Bronchial epithelial cell (primary cell): ENCODE measurements at regions not wholly inside any gene's neighbourhood (a gene's known extent, or its start where the extent isn't known, plus 50 kb on each side); places are given as distances from the start of the nearest gene placed in this dataset.
"Not testable (repeated sequence)": the region's sequence is repeated elsewhere in the genome, so short reads cannot be mapped to it uniquely, and the experiment has no call there.

Source experiments
- DNase-seq: peaks from one replicate; pipeline ENCODE4 v3.0.0-alpha.2; 2010; ENCODE audit warnings: low read depth
- FAIRE-seq: peaks from 2 replicates; lab custom pipeline; 2011; peaks lifted over from hg19 to GRCh38; lab: Jason Lieb, UNC
- H3K27me3 ChIP-seq: 2 replicates; pipeline ENCODE4 v1.5.1; 2011; ENCODE audit warnings: low read length; ENCODE audit not compliant: control insufficient read depth, insufficient read depth
- H3K36me3 ChIP-seq: 2 replicates; pipeline ENCODE4 v1.5.1; 2011; ENCODE audit warnings: low read length; ENCODE audit not compliant: control insufficient read depth, insufficient read depth
- H3K4me3 ChIP-seq: 2 replicates; pipeline ENCODE4 v1.5.1; 2011; ENCODE audit warnings: mild to moderate bottlenecking, low read depth, low read length, control low read depth
- CTCF ChIP-seq: IDR thresholded peaks from 2 replicates; pipeline ENCODE4 v1.5.1; 2011; ENCODE audit warnings: mild to moderate bottlenecking, moderate library complexity, low read length, control low read depth, inconsistent platforms; ENCODE audit not compliant: insufficient read depth, severe bottlenecking

- no peak for TF ChIP-seq CTCF
- FAIRE-seq = no peak
- H3K4me3 ChIP-seq = no peak overlapping the region
- no peak for DNase-seq
- H3K27me3 ChIP-seq = no peaks in the 10 kb centered on the region
- H3K36me3 ChIP-seq = no peaks in the 10 kb centered on the region
These were observed 232.8 kb downstream of the GJA1 start for GRCh38 chr6:121668259-121668658.

GRCh38 chr6:121670511-121670910 lies 235.1 kb downstream of the GJA1 start:
- Histone ChIP-seq H3K4me3 (no peak overlapping the region), H3K36me3 (no peaks in the 10 kb centered on the region), H3K27me3 (no peaks in the 10 kb centered on the region)
- FAIRE-seq = no peak
- DNase-seq = peak; percentile 15
- TF ChIP-seq CTCF = no peak

- H3K36me3 ChIP-seq = no peaks in the 10 kb centered on the region
- no peak for FAIRE-seq
- no peak for DNase-seq
- no peak overlapping the region for H3K4me3 ChIP-seq
- no peaks in the 10 kb centered on the region for H3K27me3 ChIP-seq
- TF ChIP-seq CTCF = no peak
These were observed 242.1 kb downstream of the GJA1 start for GRCh38 chr6:121677571-121677970.

- H3K27me3 ChIP-seq = no peaks in the 10 kb centered on the region
- FAIRE-seq = no peak
- no peaks in the 10 kb centered on the region for H3K36me3 ChIP-seq
These were observed 242.8 kb downstream of the GJA1 start for GRCh38 chr6:121678245-121678644.

GRCh38 chr6:121680058-121680457 lies 244.6 kb downstream of the GJA1 start:
- Histone ChIP-seq H3K4me3 (no peak overlapping the region), H3K27me3 (no peaks in the 10 kb centered on the region), H3K36me3 (no peaks in the 10 kb centered on the region)
- TF ChIP-seq CTCF = no peak
- FAIRE-seq (no peak), DNase-seq (no peak)

More at GRCh38 chr6:121678245-121678644, 242.8 kb downstream of the GJA1 start:
- no peak overlapping the region for H3K4me3 ChIP-seq
- TF ChIP-seq CTCF = no peak
- no peak for DNase-seq

GRCh38 chr6:121682666-121683065 lies 247.2 kb downstream of the GJA1 start:
- H3K36me3 ChIP-seq = no peaks in the 10 kb centered on the region
- DNase-seq = no peak
- H3K4me3 ChIP-seq = no peak overlapping the region
- no peak for TF ChIP-seq CTCF
- H3K27me3 ChIP-seq = no peaks in the 10 kb centered on the region
- FAIRE-seq = no peak

- not testable (repeated sequence) for H3K27me3 ChIP-seq, FAIRE-seq, DNase-seq
These were observed 250.4 kb downstream of the GJA1 start for GRCh38 chr6:121685806-121686205.

More at GRCh38 chr6:121685806-121686205, 250.4 kb downstream of the GJA1 start:
- not testable (repeated sequence) for H3K4me3 ChIP-seq, H3K36me3 ChIP-seq
